COLO668 (cell line): ENCODE measurements at regions not wholly inside any gene's neighbourhood (a gene's known extent, or its start where the extent isn't known, plus 50 kb on each side); places are given as distances from the start of the nearest gene placed in this dataset.

Source experiments
- DNase-seq: peaks from one replicate; lab custom pipeline; 2025; ENCODE audit not compliant: unreplicated experiment; lab: John Stamatoyannopoulos, UW

DNA sequence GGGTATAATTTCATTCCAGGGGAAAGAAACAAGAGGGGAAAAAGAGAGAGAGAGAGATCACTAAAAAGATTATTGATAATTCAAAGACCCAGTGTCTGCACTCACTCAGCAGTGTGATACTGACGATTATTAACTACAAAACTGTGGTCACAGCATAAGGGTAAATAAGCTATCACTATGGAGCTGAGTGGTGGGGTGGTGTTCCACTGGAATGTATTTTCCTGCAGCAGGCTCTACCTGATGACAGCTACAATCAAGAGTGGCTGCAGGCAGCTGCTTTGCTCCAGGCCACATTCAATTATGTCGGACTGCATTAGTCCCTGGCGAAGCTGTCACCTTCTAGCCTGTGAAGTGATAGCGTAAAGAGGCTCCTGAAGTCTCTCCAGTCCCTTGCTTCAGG, 122.2 kb upstream of the TFAP2D start:
- no peak for DNase-seq

- DNase-seq: no peak
Observed at GRCh38 chr6:50600280-50600679, 113.0 kb upstream of the TFAP2D start.

DNA sequence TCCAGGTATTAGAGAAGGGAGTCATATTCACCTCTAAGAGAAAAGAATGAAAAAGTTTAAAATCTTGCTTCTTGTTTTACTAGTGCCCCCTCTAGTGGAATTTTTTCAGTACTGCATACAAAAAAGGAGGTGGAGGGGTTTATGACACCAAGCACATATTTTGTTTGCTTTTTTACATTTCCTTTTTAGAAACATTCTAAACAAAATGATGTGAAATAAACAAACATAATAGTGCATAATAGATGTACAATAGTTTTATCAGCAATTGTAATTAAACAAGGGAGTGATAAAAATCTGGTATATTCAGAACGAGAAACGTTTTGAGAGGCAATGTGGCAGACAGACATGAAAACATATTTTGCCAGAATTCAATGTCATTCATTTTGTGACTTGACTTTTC, 111.0 kb upstream of the TFAP2D start:
- DNase-seq: no peak

GRCh38 chr6:50608421-50608820, 104.9 kb upstream of the TFAP2D start:
- DNase-seq: no peak

- no peak for DNase-seq
Observed at GRCh38 chr6:50610562-50610961, 102.8 kb upstream of the TFAP2D start.

DNA sequence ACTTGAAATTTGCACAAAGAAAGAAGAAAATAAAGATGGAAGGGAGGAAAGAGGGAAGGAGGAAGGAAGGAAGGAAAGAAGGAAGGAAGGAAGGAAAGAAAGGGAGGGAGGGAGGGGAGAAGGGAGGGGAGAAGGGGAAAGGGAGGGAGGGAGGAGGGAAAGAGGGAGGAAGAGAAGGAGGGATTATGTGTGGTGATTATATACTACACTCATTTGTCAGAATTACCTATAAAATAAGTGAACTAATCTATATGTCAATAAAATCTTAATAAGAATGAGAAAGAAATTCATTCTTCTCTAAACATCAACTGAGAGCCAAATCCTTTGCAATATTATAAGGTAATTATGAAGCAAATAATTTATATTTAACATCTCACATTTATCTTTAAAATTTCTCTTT, 77.9 kb upstream of the TFAP2D start:
- no peak for DNase-seq

- no peak for DNase-seq
Observed at GRCh38 chr6:50637267-50637666, 76.1 kb upstream of the TFAP2D start.

DNA sequence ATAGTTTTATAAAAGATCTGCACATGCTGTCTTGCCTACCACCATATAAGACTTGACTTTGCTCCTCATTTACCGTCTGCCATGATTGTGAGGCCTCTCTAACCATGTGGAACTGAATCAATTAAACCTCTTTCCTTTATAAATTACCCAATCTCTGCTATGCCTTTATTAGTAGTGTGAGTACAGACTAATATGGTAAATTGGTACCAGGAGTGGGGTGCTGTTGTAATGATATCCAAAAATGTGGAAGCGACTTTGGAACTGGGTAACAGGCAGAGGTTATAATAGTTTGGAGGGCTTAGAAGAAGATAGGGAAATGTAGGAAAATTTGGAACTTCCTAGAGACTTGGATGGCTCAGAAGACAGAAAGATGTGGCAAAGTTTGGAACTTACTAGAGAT, 64.2 kb upstream of the TFAP2D start:
- no peak for DNase-seq

DNA sequence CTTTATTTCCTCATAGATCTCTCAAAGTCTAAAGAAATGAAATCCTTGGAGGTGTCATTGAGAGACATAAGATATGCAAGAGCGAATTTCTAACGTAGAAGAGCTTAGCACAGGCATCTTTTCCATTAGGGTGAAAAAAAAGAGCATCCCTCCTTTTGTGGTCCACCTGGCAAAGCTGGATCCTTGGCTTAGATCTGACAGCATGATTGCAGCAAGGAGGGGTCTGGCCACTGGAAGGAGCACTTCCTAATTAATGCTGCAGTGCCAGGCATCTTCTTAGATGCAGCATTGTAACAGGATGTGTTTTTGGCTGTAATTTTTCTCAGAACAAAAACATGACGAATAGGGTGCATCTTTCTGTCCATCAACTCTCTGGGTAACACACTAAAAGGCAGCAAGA, 60.1 kb upstream of the TFAP2D start:
- no peak for DNase-seq

- no peak for DNase-seq
Observed at GRCh38 chr6:50654155-50654554, 59.2 kb upstream of the TFAP2D start.

- DNase-seq: no peak
Observed at GRCh38 chr6:50655848-50656453, 57.4 kb upstream of the TFAP2D start.

- DNase-seq: peak; percentile 1
Observed at GRCh38 chr6:50657513-50657912, 55.8 kb upstream of the TFAP2D start.

- no peak for DNase-seq
Observed at GRCh38 chr6:50658561-50658960, 54.8 kb upstream of the TFAP2D start.

DNA sequence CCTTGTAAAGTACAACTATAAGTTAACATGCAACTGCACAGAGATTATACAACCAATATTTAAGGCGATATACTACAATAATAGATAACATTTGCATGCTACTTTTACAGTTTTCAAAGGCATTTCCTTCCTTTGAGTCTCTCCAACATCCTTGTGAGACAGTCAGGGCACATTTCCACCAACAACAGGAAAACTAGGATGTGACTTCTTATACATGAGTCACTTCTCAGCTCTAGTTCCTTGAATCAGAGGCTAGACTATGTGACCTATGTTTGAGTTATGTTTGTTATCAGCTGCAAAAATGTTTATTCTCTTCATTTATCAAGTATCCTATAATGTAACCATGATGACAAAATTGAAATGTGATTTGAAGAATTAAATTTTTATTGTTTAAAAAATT, 51.7 kb upstream of the TFAP2D start:
- DNase-seq: no peak
